Astrocyte of the spinal cord (primary cell): ENCODE measurements at regions not wholly inside any gene's neighbourhood (a gene's known extent, or its start where the extent isn't known, plus 50 kb on each side); places are given as distances from the start of the nearest gene placed in this dataset.
"Not testable (repeated sequence)": the region's sequence is repeated elsewhere in the genome, so short reads cannot be mapped to it uniquely, and the experiment has no call there.

Experiments
- DNase-seq: peaks from one replicate; pipeline ENCODE4 v3.0.0; 2011; ENCODE audit warnings: low read depth, low spot score
- H3K4me3 ChIP-seq: 2 replicates; pipeline ENCODE4 v1.5.1; 2011; ENCODE audit warnings: low read depth, mild to moderate bottlenecking, low read length, moderate library complexity
- CTCF ChIP-seq: IDR thresholded peaks from 2 replicates; pipeline ENCODE4 v1.5.1; 2012; ENCODE audit warnings: low read depth, mild to moderate bottlenecking, low read length, inconsistent platforms
- in situ Hi-C: cut with HindIII; loops from 2 replicates; pipeline ENCODE4 v1.10.0; 2017; ENCODE audit warnings: low sequenced_read_pairs

- in situ Hi-C loops, DNase-seq, H3K4me3 ChIP-seq: not testable (repeated sequence)
Observed at GRCh38 chr10:93127642-93128215, 54.0 kb downstream of the CYP26A1 start.

DNA sequence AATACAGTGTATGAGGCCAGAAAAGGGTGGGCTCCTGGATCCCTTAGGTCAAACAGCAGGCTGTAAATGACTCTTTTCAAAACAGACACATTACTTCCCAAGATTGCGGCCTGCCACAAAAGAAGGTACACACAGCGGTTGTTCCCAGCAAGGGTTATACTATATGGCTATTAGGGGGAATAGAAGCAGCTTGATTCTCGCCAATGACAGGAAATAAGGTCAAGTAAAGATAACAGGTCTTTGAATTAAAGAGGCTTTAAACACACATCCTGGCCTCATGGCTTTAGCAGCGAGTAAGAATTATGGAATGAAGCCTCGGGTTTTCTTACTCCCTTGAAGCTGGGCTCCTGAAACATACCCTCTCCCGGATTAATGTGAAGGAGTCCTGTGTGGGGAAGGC lies 58.3 kb downstream of the CYP26A1 start:
- TF ChIP-seq CTCF = no peak
- DNase-seq = peak; percentile 7
- in situ Hi-C loops = no loop called here
- no peak overlapping the region for H3K4me3 ChIP-seq

GRCh38 chr10:93138113-93138870 lies 64.6 kb downstream of the CYP26A1 start:
- TF ChIP-seq CTCF = no peak
- no peak for DNase-seq
- in situ Hi-C loops = no loop called here
- H3K4me3 ChIP-seq = no peak overlapping the region

GRCh38 chr10:93139059-93139655 lies 65.5 kb downstream of the CYP26A1 start:
- no peak overlapping the region for H3K4me3 ChIP-seq
- in situ Hi-C loops = no loop called here
- no peak for TF ChIP-seq CTCF
- no peak for DNase-seq

DNA sequence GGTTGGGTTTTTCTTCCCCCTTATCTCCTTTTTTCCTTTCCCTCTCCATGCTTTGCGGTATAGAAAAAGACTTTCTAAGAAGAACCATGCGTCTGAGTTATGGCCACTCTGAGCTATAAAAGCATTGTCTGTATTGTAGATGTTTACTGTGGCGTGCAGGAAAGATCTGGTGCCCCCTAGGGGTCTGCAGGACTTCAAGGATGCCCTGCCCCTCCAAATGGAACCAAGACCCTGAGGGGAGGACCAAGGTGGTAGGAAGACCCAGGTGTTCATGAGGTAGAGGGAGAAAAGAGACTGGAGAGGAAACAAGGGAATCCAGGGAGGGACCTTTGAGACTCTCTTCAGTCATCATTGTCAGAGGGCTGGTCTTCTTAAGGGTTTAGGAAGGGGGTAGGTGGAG lies 68.8 kb downstream of the CYP26A1 start:
- no peak for DNase-seq
- in situ Hi-C loops = no loop called here
- no peak overlapping the region for H3K4me3 ChIP-seq
- no peak for TF ChIP-seq CTCF

DNA sequence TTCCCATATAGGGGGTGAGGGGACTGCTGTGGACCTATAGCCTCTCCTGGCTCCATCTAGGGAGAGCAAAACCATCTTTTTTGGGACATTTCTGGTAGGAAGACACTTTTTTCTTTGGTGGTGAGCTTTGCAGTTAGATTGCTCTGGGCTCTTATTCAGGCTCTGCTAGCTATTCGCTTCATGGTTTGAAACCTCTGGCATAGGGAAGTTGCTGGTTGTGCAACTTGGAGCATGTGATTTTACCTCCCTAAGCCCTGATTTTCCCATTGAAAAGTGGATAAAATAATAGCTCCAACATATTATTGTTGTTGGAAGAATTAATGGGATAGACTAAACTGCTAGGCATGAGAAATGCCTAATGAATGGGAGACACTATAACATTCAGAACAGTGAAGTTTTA lies 69.6 kb downstream of the CYP26A1 start:
- in situ Hi-C loops = no loop called here
- TF ChIP-seq CTCF = no peak
- DNase-seq = no peak
- no peak overlapping the region for H3K4me3 ChIP-seq

- TF ChIP-seq CTCF = no peak
- no peak overlapping the region for H3K4me3 ChIP-seq
- in situ Hi-C loops = no loop called here
- DNase-seq = no peak
Observed at GRCh38 chr10:93146336-93146735, 72.6 kb downstream of the CYP26A1 start.
